Stimulated activated CD4-positive, alpha-beta T cell treated with anti-CD3 and anti-CD28 coated beads, Interleukin-2, amount 100 ng/mL, for 4 hours (primary cell): ENCODE measurements at regions not wholly inside any gene's neighbourhood (a gene's known extent, or its start where the extent isn't known, plus 50 kb on each side); places are given as distances from the start of the nearest gene placed in this dataset.

Experiments used
- DNase-seq: peaks from one replicate; pipeline ENCODE4 v3.0.0-alpha.2; 2020; ENCODE audit warnings: low read depth

- no peak for DNase-seq
Observed at GRCh38 chr13:27370305-27370872, 54.0 kb upstream of the GTF3A start.

DNA sequence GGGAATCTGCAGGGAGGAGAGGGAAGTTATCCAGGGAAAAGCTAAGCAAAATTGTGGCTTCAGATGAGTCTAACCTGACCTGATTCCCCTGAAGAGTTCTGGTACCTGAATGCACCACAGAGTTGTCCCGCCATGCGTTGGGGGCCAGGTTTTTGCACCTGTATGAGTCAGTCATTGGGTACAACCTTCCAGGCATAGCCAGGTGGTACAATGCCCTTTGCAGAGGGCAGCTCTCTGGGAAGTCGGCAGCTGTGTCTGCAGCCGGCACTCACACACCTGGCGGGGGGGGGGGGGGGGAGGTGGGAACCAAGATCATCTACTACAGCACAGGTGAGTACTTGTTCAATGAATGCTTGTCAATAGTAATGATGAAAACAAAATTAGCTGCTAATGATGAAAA lies 52.5 kb upstream of the GTF3A start:
- DNase-seq: no peak

DNA sequence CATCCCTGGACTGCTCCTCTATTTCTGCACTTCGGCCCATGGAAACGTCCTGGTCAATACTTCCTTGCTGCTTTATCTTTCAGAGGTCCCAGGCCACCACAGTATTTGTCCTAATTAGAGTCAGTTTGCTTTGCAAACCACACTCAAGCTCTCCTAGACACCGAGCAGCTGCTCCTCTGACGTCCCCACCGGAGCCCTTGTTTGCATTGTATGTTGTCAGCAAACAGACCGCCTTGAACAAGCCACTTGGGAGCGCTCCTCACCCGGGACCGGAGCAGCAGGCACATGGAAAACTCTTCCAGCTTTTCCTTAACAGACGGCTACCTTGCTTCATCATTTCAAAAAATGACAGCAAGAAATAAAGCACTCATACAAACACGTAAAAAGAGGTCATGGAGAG lies 51.5 kb upstream of the GTF3A start:
- no peak for DNase-seq

GRCh38 chr13:27374126-27374613 lies 50.2 kb upstream of the GTF3A start:
- no peak for DNase-seq
